Activated CD4-positive, alpha-beta memory T cell treated with anti-CD3 and anti-CD28 coated beads for 36 hours (primary cell): ENCODE measurements at regions not wholly inside any gene's neighbourhood (a gene's known extent, or its start where the extent isn't known, plus 50 kb on each side); places are given as distances from the start of the nearest gene placed in this dataset.
"Not testable (repeated sequence)": the region's sequence is repeated elsewhere in the genome, so short reads cannot be mapped to it uniquely, and the experiment has no call there.

ENCODE experiments used
- CTCF ChIA-PET: fragments of 350-600 bp; sonication (Branson Sonifier 250); formaldehyde crosslinking; loops from one replicate; lab custom pipeline; 2021; ENCODE audit warnings: antibody characterized with exemption, inconsistent platforms; lab: Charles Lee
- POLR2A ChIA-PET: fragments of 350-600 bp; sonication (Branson Sonifier 250); formaldehyde crosslinking; loops from one replicate; lab custom pipeline; 2021; ENCODE audit warnings: antibody characterized with exemption; lab: Charles Lee
- DNase-seq: peaks from one replicate; pipeline ENCODE4 v3.0.0-alpha.2; 2020
- H3K27ac Mint-ChIP-seq: one replicate; pipeline ENCODE4 v1.8.0; 2021; ENCODE audit warnings: mixed read lengths
- H3K27me3 Mint-ChIP-seq: one replicate; pipeline ENCODE4 v1.8.0; 2021; ENCODE audit warnings: mixed read lengths
- H3K36me3 Mint-ChIP-seq: one replicate; pipeline ENCODE4 v1.8.0; 2021; ENCODE audit warnings: mixed read lengths
- H3K4me1 Mint-ChIP-seq: one replicate; pipeline ENCODE4 v1.8.0; 2021; ENCODE audit warnings: low read depth, mixed read lengths
- H3K4me3 Mint-ChIP-seq: one replicate; pipeline ENCODE4 v1.8.0; 2021; ENCODE audit warnings: mild to moderate bottlenecking, mixed read lengths
- H3K9me3 Mint-ChIP-seq: one replicate; pipeline ENCODE4 v1.8.0; 2021; ENCODE audit warnings: mixed read lengths
- intact Hi-C: fragments of 100-400 bp; cut with micrococcal nuclease; formaldehyde crosslinking; loops from one replicate; pipeline ENCODE4 v1.15.1; 2023

DNA sequence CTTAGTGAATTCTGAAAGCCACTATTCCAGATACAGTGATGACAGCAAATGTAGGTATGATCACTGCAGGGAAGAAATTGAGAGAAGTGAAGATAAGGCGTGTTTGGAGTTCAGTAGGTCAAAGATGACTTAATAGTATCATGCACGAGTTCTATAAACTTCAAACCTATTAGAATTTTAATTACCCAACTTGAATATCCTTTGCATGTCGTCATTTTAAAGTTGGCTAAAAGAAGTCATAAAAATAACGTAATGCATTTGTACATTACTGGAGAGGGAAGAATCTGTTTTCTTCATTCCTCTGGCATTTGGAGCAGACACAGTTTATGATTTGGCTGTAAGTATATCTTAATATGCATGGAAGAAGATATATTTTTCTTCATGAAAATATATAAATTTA lies 68.6 kb upstream of the MXRA5 start:
- Mint-ChIP-seq H3K4me3 (no peak overlapping the region), H3K27me3 (no peaks in the 10 kb centered on the region), H3K9me3 (no peaks in the 10 kb centered on the region), H3K27ac (no peak overlapping the region), H3K36me3 (no peaks in the 10 kb centered on the region), H3K4me1 (no peaks in the 10 kb centered on the region)
- intact Hi-C loops = no loop called here
- ChIA-PET CTCF (no interaction called here), POLR2A (no interaction called here)
- DNase-seq = no peak

DNA sequence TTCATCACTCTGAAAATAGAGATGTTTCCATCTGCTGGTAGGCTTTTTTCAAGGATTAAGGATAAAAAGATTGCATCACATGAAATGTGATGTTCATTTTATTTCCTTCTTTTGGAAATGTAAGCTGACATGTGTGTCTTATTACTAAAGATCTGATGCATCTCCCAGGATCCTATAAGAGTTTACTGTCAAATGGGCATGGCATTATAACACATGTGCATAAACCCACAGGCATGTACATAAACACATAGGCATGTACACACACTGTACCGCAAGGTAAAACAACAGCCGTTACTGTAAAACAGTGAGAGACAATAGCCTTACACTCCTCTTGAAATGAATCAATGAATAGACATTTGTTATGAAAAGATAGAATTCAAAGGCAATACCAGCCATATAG lies 65.2 kb upstream of the MXRA5 start:
- H3K36me3 Mint-ChIP-seq, intact Hi-C loops, CTCF ChIA-PET, H3K27me3 Mint-ChIP-seq, H3K9me3 Mint-ChIP-seq, H3K4me3 Mint-ChIP-seq, DNase-seq, POLR2A ChIA-PET, H3K27ac Mint-ChIP-seq, H3K4me1 Mint-ChIP-seq: not testable (repeated sequence)

DNA sequence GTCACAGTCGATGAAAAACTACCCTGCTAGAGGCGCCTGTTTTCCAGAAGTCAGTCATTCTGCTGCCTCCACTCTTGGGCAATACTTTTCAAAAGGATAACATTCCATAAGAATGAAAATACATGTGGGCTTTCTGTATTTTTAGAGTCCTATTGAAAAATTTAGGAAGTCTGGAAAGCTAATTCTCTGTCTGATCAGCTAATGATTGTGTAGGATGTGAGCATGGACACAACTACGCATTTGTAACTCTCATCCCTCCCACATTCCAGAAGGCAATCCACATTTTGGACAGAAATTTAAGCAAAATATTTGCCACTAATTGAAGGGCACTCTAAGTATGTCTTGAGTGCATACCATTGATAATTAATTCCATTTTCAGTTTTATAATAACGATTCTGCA lies 63.5 kb upstream of the MXRA5 start:
- H3K36me3 Mint-ChIP-seq, H3K4me1 Mint-ChIP-seq, H3K9me3 Mint-ChIP-seq, POLR2A ChIA-PET, DNase-seq, H3K27me3 Mint-ChIP-seq, H3K4me3 Mint-ChIP-seq, intact Hi-C loops, H3K27ac Mint-ChIP-seq, CTCF ChIA-PET: not testable (repeated sequence)

- ChIA-PET CTCF (no interaction called here), POLR2A (no interaction called here)
- no peak for DNase-seq
- Mint-ChIP-seq H3K4me3 (no peak overlapping the region), H3K36me3 (no peaks in the 10 kb centered on the region), H3K27me3 (no peaks in the 10 kb centered on the region), H3K9me3 (no peaks in the 10 kb centered on the region), H3K4me1 (no peaks in the 10 kb centered on the region), H3K27ac (no peak overlapping the region)
- intact Hi-C loops = no loop called here
These were observed 61.3 kb upstream of the MXRA5 start for GRCh38 chrX:3407781-3408180.

DNA sequence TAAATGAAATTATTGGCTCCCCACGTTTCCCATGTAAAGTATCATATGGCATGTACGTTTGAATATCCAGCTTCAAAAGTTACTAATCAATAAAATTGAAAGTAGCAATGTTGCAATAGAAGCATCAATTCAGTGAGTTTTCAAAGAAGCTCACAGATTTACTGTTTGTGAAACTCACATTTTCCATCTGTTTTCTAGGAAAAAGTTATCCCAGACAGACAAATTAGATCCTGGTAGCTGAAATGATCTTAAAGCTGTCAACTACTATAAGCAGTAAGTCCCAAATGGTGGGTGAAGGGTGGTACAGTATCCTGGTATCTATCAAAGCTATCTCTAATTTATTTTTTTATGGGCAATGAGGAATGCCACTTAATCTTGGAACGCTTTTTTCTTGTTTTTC lies 60.7 kb upstream of the MXRA5 start:
- no peaks in the 10 kb centered on the region for H3K27me3 Mint-ChIP-seq
- intact Hi-C loops = no loop called here
- no peaks in the 10 kb centered on the region for H3K4me1 Mint-ChIP-seq
- CTCF ChIA-PET = no interaction called here
- POLR2A ChIA-PET = no interaction called here
- no peak overlapping the region for H3K4me3 Mint-ChIP-seq
- DNase-seq = no peak
- no peaks in the 10 kb centered on the region for H3K36me3 Mint-ChIP-seq
- H3K27ac Mint-ChIP-seq = no peak overlapping the region
- no peaks in the 10 kb centered on the region for H3K9me3 Mint-ChIP-seq

- Mint-ChIP-seq H3K27me3 (no peaks in the 10 kb centered on the region), H3K36me3 (no peaks in the 10 kb centered on the region), H3K4me3 (no peak overlapping the region), H3K4me1 (no peaks in the 10 kb centered on the region), H3K9me3 (no peaks in the 10 kb centered on the region), H3K27ac (no peak overlapping the region)
- ChIA-PET CTCF (no interaction called here), POLR2A (no interaction called here)
- DNase-seq = no peak
- intact Hi-C loops = no loop called here
These were observed 57.3 kb upstream of the MXRA5 start for GRCh38 chrX:3403748-3404147.
